OCI-LY7 (cell line): ENCODE measurements at regions not wholly inside any gene's neighbourhood (a gene's known extent, or its start where the extent isn't known, plus 50 kb on each side); places are given as distances from the start of the nearest gene placed in this dataset.

Experiments
- CTCF ChIP-seq: fragments of 200-600 bp; sonication (generic); conservative IDR thresholded peaks from 2 replicates; pipeline ENCODE4 v1.5.1; 2014; ENCODE audit warnings: mild to moderate bottlenecking, antibody characterized with exemption, low read length, moderate library complexity, mixed read lengths
- EZH2phosphoT487 ChIP-seq: fragments of 200-600 bp; sonication (generic); IDR thresholded peaks from 2 replicates; pipeline ENCODE4 v1.6.1; 2018; ENCODE audit warnings: low read depth, borderline replicate concordance, mild to moderate bottlenecking, mixed run types, antibody characterized with exemption, low read length, moderate library complexity, mixed read lengths

- TF ChIP-seq CTCF (no peak), EZH2phosphoT487 (no peak)
Measured at GRCh38 chr13:58953638-58954037, 1210.1 kb downstream of the DIAPH3 start.
